GM12873 (cell line): ENCODE measurements at regions not wholly inside any gene's neighbourhood (a gene's known extent, or its start where the extent isn't known, plus 50 kb on each side); places are given as distances from the start of the nearest gene placed in this dataset.

Source experiments
- TF ChIP-seq, protein P1 (sequence below): IDR thresholded peaks from 2 replicates; pipeline ENCODE4 v1.5.1; 2012; ENCODE audit warnings: low read depth, mild to moderate bottlenecking, moderate library complexity, low read length, control low read depth; ENCODE audit not compliant: insufficient read depth; ENCODE audit errors: missing control alignments

DNA sequence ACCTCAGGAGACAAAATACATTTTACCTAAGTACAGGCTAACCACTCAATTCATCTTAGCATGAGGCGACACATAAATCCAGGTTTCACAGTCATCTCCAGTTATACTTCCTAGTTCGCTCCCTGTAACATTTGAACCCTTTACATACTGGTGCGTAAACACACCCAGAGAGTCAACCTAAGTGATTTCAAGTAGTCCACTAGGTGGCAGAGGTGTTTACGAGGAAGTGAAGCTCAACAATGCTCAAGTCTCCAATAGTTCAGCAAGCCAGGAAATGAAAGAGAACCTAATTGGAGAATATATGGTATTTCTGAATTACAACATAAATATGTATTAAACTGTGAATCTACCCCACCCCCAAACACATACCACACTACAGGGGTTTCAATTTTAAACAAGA is 76.3 kb upstream of the ABCB5 start:
- TF ChIP-seq, protein P1, sequence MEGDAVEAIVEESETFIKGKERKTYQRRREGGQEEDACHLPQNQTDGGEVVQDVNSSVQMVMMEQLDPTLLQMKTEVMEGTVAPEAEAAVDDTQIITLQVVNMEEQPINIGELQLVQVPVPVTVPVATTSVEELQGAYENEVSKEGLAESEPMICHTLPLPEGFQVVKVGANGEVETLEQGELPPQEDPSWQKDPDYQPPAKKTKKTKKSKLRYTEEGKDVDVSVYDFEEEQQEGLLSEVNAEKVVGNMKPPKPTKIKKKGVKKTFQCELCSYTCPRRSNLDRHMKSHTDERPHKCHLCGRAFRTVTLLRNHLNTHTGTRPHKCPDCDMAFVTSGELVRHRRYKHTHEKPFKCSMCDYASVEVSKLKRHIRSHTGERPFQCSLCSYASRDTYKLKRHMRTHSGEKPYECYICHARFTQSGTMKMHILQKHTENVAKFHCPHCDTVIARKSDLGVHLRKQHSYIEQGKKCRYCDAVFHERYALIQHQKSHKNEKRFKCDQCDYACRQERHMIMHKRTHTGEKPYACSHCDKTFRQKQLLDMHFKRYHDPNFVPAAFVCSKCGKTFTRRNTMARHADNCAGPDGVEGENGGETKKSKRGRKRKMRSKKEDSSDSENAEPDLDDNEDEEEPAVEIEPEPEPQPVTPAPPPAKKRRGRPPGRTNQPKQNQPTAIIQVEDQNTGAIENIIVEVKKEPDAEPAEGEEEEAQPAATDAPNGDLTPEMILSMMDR, result peak; percentile 38

DNA sequence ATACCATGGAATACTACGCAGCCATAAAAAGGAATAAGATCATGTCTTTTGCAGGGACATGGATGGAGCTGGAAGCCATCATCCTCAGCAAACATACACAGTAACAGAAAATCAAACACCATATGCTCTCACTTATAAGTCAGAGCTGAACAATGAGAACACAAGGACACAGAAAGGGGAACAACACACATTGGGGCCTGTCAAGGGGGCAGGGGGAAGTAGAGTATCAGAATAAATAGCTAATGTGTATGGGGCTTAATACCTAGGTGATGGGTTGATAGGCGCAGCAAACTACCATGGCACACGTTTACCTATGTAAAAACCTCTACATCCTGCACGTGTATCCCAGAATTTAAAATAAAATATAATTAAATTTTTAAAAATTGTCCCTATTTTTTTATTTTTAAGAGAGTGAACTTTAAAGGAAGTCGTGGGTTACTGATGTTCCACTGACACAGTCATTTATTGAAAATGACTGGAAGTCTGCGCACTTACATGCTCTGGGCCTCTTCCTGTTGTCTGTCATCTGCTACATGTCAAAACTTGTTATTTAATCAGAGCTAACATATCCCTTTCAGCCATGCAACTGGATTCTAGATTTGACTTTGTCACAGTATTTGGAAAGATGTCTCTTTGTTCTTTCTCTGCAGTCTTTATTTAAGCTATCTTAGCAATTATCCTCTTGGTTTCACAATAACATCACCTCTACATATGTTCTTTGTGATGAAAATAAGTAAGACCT is 73.7 kb upstream of the ABCB5 start:
- TF ChIP-seq, protein P1, result no peak

DNA sequence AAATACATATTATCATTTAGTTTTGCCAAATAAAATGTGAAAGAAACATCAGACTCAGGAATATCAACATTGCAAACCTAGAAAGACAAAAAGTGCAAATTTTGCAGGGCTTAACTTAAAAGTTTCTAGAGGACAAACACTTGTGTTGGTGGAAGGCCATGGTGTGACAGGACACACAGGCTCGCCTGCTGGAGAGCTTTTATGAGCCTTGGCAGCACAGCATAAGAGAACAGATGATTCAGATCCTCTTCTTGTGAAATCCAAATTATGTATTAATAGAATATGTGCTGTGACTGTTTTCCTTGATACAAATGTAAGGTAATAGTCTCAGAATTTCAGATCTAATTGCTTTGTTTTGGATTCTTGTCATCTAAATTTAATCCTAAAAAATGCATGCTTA is 72.9 kb upstream of the ABCB5 start:
- TF ChIP-seq, protein P1, result no peak

DNA sequence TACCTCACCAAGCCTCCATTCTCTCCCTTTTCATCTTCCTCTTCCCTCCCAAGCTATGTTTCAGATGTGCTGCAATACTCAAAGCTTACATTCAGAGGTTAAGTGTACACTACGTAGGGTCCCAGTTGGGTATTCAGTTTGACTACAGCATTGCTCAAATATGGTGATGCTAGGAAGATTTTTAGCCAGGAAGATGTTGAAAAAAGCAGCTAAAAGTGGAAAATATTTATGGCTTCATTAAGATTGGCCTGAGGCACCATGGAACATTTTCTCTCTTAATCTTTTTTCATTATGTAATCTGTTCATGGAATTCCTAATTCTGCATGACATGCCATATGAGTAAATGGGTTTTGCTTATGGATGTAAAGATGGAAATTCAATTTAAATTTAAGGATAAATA is 72.0 kb upstream of the ABCB5 start:
- TF ChIP-seq, protein P1, result no peak

DNA sequence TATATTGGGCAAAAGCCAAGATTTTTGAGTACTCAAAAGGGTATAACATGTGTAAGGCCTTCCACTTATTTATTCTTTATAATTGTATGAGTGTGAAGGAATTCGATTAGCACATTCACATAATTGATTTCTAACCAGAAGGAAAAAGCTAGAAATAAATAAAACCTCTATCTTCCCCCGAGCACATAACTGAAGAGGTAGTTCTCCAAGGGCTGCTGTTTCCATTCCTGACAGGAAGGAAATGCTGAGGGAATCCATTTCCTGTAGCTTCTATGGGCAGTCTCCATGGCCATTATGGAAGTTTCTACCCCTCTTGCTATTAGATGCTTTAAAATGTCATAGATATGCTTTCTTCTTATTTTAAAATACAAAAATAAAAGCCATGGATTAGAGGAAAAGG is 70.5 kb upstream of the ABCB5 start:
- TF ChIP-seq, protein P1, result no peak

DNA sequence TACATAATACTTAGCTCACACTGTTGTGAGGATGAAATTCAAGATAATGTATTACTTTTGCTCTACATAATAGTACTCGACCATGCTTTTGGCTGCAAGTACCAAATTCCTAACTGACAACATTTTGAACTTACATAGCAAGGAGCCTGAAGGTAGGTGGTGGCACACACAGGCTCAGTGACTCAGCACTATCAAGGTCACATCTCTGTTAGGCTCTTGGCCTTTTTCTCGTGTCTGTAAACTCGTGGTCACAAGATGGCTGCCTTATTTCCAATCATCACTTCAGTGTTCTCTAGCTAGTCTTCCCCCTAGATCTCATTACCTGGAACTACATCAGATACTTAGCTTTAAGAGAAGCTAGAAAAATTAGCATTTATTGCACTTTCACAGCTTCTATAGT is 61.4 kb upstream of the ABCB5 start:
- TF ChIP-seq, protein P1, result no peak

DNA sequence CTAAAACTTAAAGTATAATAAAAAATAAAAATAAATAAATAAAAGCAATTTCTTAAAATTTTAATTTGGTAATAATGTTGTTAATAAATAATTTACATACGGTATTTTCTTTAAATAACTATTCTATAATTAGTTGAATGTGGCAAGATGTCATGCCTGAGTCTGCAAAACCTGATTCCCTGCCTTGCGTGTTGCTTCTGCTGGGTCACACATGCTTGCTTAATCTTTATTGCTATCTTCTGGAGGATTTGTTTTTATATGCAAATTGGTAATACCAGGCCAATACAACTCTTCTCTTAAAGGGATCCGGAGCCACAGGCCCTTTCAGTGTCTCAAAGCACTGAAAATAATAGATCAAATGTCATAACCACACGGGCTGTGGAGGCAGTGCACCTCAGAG is 59.4 kb upstream of the ABCB5 start:
- TF ChIP-seq, protein P1, result no peak
